Endothelial cell of umbilical vein (primary cell): ENCODE measurements at regions not wholly inside any gene's neighbourhood (a gene's known extent, or its start where the extent isn't known, plus 50 kb on each side); places are given as distances from the start of the nearest gene placed in this dataset.

ENCODE experiments used
- BruUV-seq: library from RNA; stranded (reverse); fragments of 400-500 nt; replicated peaks from 2 replicates; lab custom pipeline; 2021; lab: Mats Ljungman, UMichigan
- CTCF ChIA-PET: fragments of 300-600, 350-600 bp; sonication (Branson Sonifier 250); formaldehyde crosslinking; loops from one replicate; lab custom pipeline; 2021; ENCODE audit warnings: antibody characterized with exemption, inconsistent platforms; lab: Charles Lee
- POLR2A ChIA-PET: fragments of 300-600, 350-600 bp; sonication (Branson Sonifier 250); formaldehyde crosslinking; loops from one replicate; lab custom pipeline; 2021; ENCODE audit warnings: antibody characterized with exemption, inconsistent platforms; lab: Charles Lee
- DNase-seq: peaks from one replicate; pipeline ENCODE4 v3.0.0-alpha.2; 2011; ENCODE audit warnings: low read depth, low spot score
- FAIRE-seq: peaks from 2 replicates; lab custom pipeline; 2011; peaks lifted over from hg19 to GRCh38; lab: Jason Lieb, UNC
- H2AFZ ChIP-seq: 2 replicates; pipeline ENCODE4 v1.6.0; 2012; ENCODE audit warnings: low read depth, low read length, control low read depth, inconsistent platforms
- H3K27ac ChIP-seq: 2 replicates; pipeline ENCODE4 v1.5.1; 2011; ENCODE audit warnings: low read depth, mild to moderate bottlenecking, control low read depth, low read length, moderate library complexity; ENCODE audit not compliant: insufficient read depth
- H3K27me3 ChIP-seq, 2 experiments: 2 replicates each; pipeline versions ENCODE4 v1.6.0 to v1.6.1; 2011; ENCODE audit warnings: low read length in 2 of 2, mixed read lengths in 1 of 2; ENCODE audit not compliant: control insufficient read depth in 2 of 2, insufficient read depth in 2 of 2
- H3K36me3 ChIP-seq, 2 experiments: 2 replicates in 1 of 2; 3 replicates in 1 of 2; pipeline ENCODE4 v1.5.1; 2011; ENCODE audit warnings: low read length in 2 of 2, mild to moderate bottlenecking in 1 of 2, moderate library complexity in 1 of 2; ENCODE audit not compliant: control insufficient read depth in 2 of 2, insufficient read depth in 2 of 2; ENCODE audit errors: extremely low read depth in 1 of 2
- H3K4me1 ChIP-seq: 3 replicates; pipeline ENCODE4 v1.5.1; 2011; ENCODE audit warnings: mild to moderate bottlenecking, low read length; ENCODE audit not compliant: control insufficient read depth, insufficient read depth; ENCODE audit errors: extremely low read depth
- H3K4me2 ChIP-seq: 2 replicates; pipeline ENCODE4 v1.6.1; 2011; ENCODE audit warnings: low read length, control low read depth, mixed read lengths; ENCODE audit not compliant: insufficient read depth
- H3K4me3 ChIP-seq, 3 experiments: fragments of 200-600 bp in 1 of 3; sonication (generic), shearing (Covaris generic) in 1 of 3; replicated peaks in 1 of 3; 2 replicates each; pipeline ENCODE4 v1.5.1; 2011 to 2016; ENCODE audit warnings: control low read depth in 3 of 3, low read length in 3 of 3, mild to moderate bottlenecking in 2 of 3, inconsistent platforms in 1 of 3, low read depth in 1 of 3, moderate library complexity in 1 of 3; ENCODE audit not compliant: insufficient read depth in 1 of 3
- H3K79me2 ChIP-seq: 2 replicates; pipeline ENCODE4 v1.6.0; 2012; ENCODE audit warnings: low read length, inconsistent platforms; ENCODE audit not compliant: control insufficient read depth, insufficient read depth
- H3K9ac ChIP-seq: replicated peaks from 2 replicates; pipeline ENCODE3; 2011; ENCODE audit warnings: low read length, control low read depth; ENCODE audit not compliant: insufficient read depth; ENCODE audit errors: extremely low read depth
- H3K9me1 ChIP-seq: replicated peaks from 3 replicates; pipeline ENCODE4 v1.6.0; 2011; ENCODE audit warnings: mild to moderate bottlenecking, low read length; ENCODE audit not compliant: control insufficient read depth, insufficient read depth; ENCODE audit errors: extremely low read depth
- H3K9me3 ChIP-seq: replicated peaks from 2 replicates; pipeline ENCODE4 v1.5.1; 2012; ENCODE audit warnings: low read length, inconsistent platforms; ENCODE audit not compliant: control insufficient read depth, insufficient read depth
- H4K20me1 ChIP-seq: replicated peaks from 2 replicates; pipeline ENCODE3; 2011; ENCODE audit warnings: mild to moderate bottlenecking, low read length; ENCODE audit not compliant: control insufficient read depth, insufficient read depth; ENCODE audit errors: extremely low read depth
- CTCF ChIP-seq, 2 donors: IDR thresholded peaks; 1 replicate in 1 of 2; 2 replicates in 1 of 2; pipeline ENCODE4 v1.5.1; 2011; ENCODE audit warnings: low read length in 2 of 2, mild to moderate bottlenecking in 2 of 2, moderate library complexity in 2 of 2, control low read depth in 1 of 2, inconsistent platforms in 1 of 2, low read depth in 1 of 2; ENCODE audit not compliant: insufficient read depth in 1 of 2; ENCODE audit errors: extremely low read depth in 1 of 2
- EZH2 ChIP-seq: IDR thresholded peaks from 2 replicates; pipeline ENCODE4 v1.6.1; 2012; ENCODE audit warnings: borderline replicate concordance, low read depth, mild to moderate bottlenecking, moderate library complexity, low read length, inconsistent platforms; ENCODE audit not compliant: severe bottlenecking
- FOS ChIP-seq: IDR thresholded peaks from 2 replicates; pipeline ENCODE4 v1.6.1; 2011; ENCODE audit warnings: mild to moderate bottlenecking, low read length, moderate library complexity, borderline replicate concordance; ENCODE audit not compliant: insufficient read depth
- GATA2 ChIP-seq: IDR thresholded peaks from 2 replicates; pipeline ENCODE4 v1.7.0; 2011; ENCODE audit warnings: low read depth, mild to moderate bottlenecking, moderate library complexity, mixed read lengths, low read length; ENCODE audit not compliant: insufficient read length, insufficient read depth
- JUN ChIP-seq: IDR thresholded peaks from 2 replicates; pipeline ENCODE4 v1.6.1; 2011; ENCODE audit warnings: borderline replicate concordance, low read depth; ENCODE audit not compliant: insufficient read length, insufficient read depth
- MAX ChIP-seq: IDR thresholded peaks from 2 replicates; pipeline ENCODE4 v1.6.1; 2011; ENCODE audit not compliant: insufficient read depth, insufficient read length
- MYC ChIP-seq: IDR thresholded peaks from one replicate; pipeline ENCODE4 v1.6.1; 2011; ENCODE audit warnings: mild to moderate bottlenecking, low read depth, low read length
- POLR2A ChIP-seq: IDR thresholded peaks from 2 replicates; pipeline ENCODE4 v1.6.1; 2012; ENCODE audit warnings: low read depth, mild to moderate bottlenecking, control low read depth, low read length
- POLR2AphosphoS5 ChIP-seq: IDR thresholded peaks from 2 replicates; pipeline ENCODE4 v1.6.1; 2012; ENCODE audit warnings: low read depth, mild to moderate bottlenecking, control low read depth, low read length, moderate library complexity; ENCODE audit not compliant: insufficient read depth
- dilution Hi-C: fragments of 300-500 bp; cut with MboI; formaldehyde crosslinking; loops from one replicate; pipeline ENCODE4 v1.15.0; 2019; ENCODE audit warnings: low sequenced_read_pairs; ENCODE audit not compliant: extremely low pct_ligation_motif_present
- intact Hi-C: fragments of 100-400 bp; cut with micrococcal nuclease; formaldehyde crosslinking; loops from one replicate; pipeline ENCODE4 v1.10.0; 2022

GRCh38 chr17:14510136-14510535, 209.3 kb downstream of the HS3ST3B1 start:
- Histone ChIP-seq H3K9me3 (peaks cover 3% of the 10 kb centered on the region), H3K9me1 (no peaks in the 10 kb centered on the region), H3K79me2 (no peaks in the 10 kb centered on the region), H3K4me2 (no peak overlapping the region), H3K36me3 (no peaks in the 10 kb centered on the region), H2AFZ (no peak overlapping the region), H3K27me3 (no peaks in the 10 kb centered on the region), H3K4me1 (no peaks in the 10 kb centered on the region), H3K4me3 (no peak overlapping the region), H4K20me1 (no peaks in the 10 kb centered on the region), H3K27ac (no peak overlapping the region), H3K9ac (no peak overlapping the region)
- DNase-seq: no peak
- intact Hi-C loops: no loop called here
- dilution Hi-C loops: no loop called here
- POLR2A ChIA-PET: no interaction called here
- TF ChIP-seq JUN: no peak
- no peak for TF ChIP-seq POLR2A
- no peak for TF ChIP-seq GATA2
- TF ChIP-seq MYC: no peak
- no peak for TF ChIP-seq CTCF (IDR thresholded peaks at IDR 0.05; ENCODE audit: extremely low read depth in 1 of 2, insufficient read depth in 1 of 2, low read depth in 1 of 2, low read length in 2 of 2)
- TF ChIP-seq POLR2AphosphoS5: no peak
- no peak for TF ChIP-seq MAX
- TF ChIP-seq EZH2: no peak
- TF ChIP-seq FOS: no peak
- CTCF ChIA-PET: no interaction called here
- FAIRE-seq: no peak
- no TSS peak for BruUV-seq
